Vagina (tissue), 2 donors: ENCODE measurements at regions not wholly inside any gene's neighbourhood (a gene's known extent, or its start where the extent isn't known, plus 50 kb on each side); places are given as distances from the start of the nearest gene placed in this dataset.

Experiments used
- CTCF ChIP-seq, 3 experiments: fragments of 450-650 bp in 2 of 3; fragments of 200-600 bp in 1 of 3; sonication (generic) in 1 of 3; IDR thresholded peaks; one replicate each; pipeline ENCODE4 v1.5.1; 2017 to 2019; ENCODE audit warnings: antibody characterized with exemption in 3 of 3, mild to moderate bottlenecking in 2 of 3, moderate library complexity in 2 of 3
- POLR2A ChIP-seq, 2 donors: fragments of 450-650 bp; IDR thresholded peaks; one replicate each; pipeline ENCODE4 v1.6.1; 2017; ENCODE audit warnings: antibody characterized with exemption in 2 of 2, mild to moderate bottlenecking in 2 of 2, moderate library complexity in 2 of 2

DNA sequence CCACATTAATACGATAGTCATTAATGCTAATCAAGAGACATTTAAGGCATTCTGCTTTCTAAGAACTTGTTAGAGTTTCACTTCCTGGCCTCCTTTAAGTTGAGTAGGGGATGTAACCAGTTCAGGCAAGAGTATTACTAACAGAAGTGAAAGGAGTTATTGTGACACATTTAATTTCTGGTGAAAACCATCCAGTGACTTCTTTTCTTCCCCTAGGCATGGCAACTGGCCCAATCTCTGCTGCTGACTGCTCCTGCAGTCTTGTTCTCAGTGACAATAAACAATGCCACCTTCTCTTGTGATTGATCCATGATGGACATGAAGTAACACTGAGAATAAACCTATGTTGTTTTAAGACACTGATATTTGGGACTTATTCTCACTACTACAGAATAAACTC, 130.9 kb upstream of the DEFB112 start:
- TF ChIP-seq POLR2A (IDR thresholded peaks at IDR 0.05) = no peak
- TF ChIP-seq CTCF (IDR thresholded peaks at IDR 0.05) = no peak
